ENCODE measurements at regions not wholly inside any gene's neighbourhood (a gene's known extent, or its start where the extent isn't known, plus 50 kb on each side); places are given as distances from the start of the nearest gene placed in this dataset.

DNA sequence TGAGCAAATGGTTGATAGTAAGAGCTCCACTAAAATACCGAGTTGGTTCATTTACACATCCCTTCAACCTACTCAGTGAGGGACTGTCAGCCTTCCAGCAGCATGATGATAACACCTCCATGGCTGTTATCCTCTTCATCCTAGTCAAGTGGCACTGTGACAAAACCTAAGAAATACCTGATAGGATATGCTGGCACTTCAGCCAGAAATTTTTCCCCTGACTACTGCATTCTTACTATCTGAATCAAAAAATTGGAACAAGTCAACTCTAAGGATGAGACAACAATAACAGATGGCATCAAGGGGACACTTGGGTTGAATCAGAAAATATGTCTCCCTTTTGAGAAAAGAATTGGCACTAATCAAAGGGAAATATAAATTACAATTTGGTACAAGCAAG, 193.9 kb downstream of the KCTD12 start:
- ChIA-PET POLR2A (no interaction called here), CTCF (interaction anchor here (1.2 kb wide), 2 partner anchors 14 to 36 kb away, joined by 3 read pairs; no protein-coding TSS in a partner anchor)
- Histone ChIP-seq H3K27me3 (ENCODE audit: insufficient read depth) (no peaks in the 10 kb centered on the region), H3K9me2 (no peaks in the 10 kb centered on the region), H3K27ac (ENCODE audit: low read depth in 2 of 2, low read length in 1 of 2) (no peak overlapping the region), H3K4me3 (ENCODE audit: low read depth in 2 of 2, low read length in 1 of 2) (no peak overlapping the region), H3K9me3 (no peaks in the 10 kb centered on the region), H3K4me1 (ENCODE audit: control insufficient read depth in 1 of 2, insufficient read depth in 2 of 2, low read depth in 1 of 2, low read length in 1 of 2) (peaks cover 0 to 3% of the 10 kb centered on the region in 2 experiments; a peak in 2 of 4 replicates), H2AFZ (ENCODE audit: low read depth) (no peak overlapping the region), H3K36me3 (replicated peaks in 1 of 2; ENCODE audit: control insufficient read depth in 1 of 2, insufficient read depth in 2 of 2, low read length in 1 of 2) (no peaks in the 10 kb centered on the region), H3K4me2 (no peak overlapping the region), H3F3A (replicated peaks; ENCODE audit: insufficient read depth) (no peaks in the 10 kb centered on the region), H4K20me1 (ENCODE audit: insufficient read depth) (no peaks in the 10 kb centered on the region), H3K9ac (no peak overlapping the region), H3K79me2 (ENCODE audit: insufficient read depth) (no peaks in the 10 kb centered on the region)
- WGBS (ENCODE audit: low lambda C conversion rate) = 54% methylated on average over 1 of the region's 1 CpG
- TF ChIP-seq EZH2phosphoT487 (IDR thresholded peaks at IDR 0.05; ENCODE audit: borderline replicate concordance, low read depth) = no peak
- no peak for TF ChIP-seq SMC3 (IDR thresholded peaks at IDR 0.05; ENCODE audit: low read depth, low read length)
- TF ChIP-seq, protein P1, sequence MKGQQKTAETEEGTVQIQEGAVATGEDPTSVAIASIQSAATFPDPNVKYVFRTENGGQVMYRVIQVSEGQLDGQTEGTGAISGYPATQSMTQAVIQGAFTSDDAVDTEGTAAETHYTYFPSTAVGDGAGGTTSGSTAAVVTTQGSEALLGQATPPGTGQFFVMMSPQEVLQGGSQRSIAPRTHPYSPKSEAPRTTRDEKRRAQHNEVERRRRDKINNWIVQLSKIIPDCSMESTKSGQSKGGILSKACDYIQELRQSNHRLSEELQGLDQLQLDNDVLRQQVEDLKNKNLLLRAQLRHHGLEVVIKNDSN (IDR thresholded peaks at IDR 0.05; ENCODE audit: borderline replicate concordance, low read depth) = no peak
- TF ChIP-seq ELF1 (IDR thresholded peaks at IDR 0.05) = no peak
- no peak for TF ChIP-seq MEF2A (IDR thresholded peaks at IDR 0.05; ENCODE audit: borderline replicate concordance, low read depth)
- TF ChIP-seq FOXJ3 (CRISPR knock-in tag; IDR thresholded peaks at IDR 0.05) = no peak
- no peak for TF ChIP-seq RAD21 (IDR thresholded peaks at IDR 0.05; ENCODE audit: low read length)
- no peak for TF ChIP-seq JUND (IDR thresholded peaks at IDR 0.05)
- no peak for TF ChIP-seq TCF12 (IDR thresholded peaks at IDR 0.05)
- no peak for TF ChIP-seq NRF1 (IDR thresholded peaks at IDR 0.05; ENCODE audit: low read depth, low read length)
- TF ChIP-seq, protein P2, sequence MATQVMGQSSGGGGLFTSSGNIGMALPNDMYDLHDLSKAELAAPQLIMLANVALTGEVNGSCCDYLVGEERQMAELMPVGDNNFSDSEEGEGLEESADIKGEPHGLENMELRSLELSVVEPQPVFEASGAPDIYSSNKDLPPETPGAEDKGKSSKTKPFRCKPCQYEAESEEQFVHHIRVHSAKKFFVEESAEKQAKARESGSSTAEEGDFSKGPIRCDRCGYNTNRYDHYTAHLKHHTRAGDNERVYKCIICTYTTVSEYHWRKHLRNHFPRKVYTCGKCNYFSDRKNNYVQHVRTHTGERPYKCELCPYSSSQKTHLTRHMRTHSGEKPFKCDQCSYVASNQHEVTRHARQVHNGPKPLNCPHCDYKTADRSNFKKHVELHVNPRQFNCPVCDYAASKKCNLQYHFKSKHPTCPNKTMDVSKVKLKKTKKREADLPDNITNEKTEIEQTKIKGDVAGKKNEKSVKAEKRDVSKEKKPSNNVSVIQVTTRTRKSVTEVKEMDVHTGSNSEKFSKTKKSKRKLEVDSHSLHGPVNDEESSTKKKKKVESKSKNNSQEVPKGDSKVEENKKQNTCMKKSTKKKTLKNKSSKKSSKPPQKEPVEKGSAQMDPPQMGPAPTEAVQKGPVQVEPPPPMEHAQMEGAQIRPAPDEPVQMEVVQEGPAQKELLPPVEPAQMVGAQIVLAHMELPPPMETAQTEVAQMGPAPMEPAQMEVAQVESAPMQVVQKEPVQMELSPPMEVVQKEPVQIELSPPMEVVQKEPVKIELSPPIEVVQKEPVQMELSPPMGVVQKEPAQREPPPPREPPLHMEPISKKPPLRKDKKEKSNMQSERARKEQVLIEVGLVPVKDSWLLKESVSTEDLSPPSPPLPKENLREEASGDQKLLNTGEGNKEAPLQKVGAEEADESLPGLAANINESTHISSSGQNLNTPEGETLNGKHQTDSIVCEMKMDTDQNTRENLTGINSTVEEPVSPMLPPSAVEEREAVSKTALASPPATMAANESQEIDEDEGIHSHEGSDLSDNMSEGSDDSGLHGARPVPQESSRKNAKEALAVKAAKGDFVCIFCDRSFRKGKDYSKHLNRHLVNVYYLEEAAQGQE (IDR thresholded peaks at IDR 0.05; ENCODE audit: low read depth, low read length) = no peak
- no peak for TF ChIP-seq GABPA (IDR thresholded peaks at IDR 0.05; ENCODE audit: low read depth)
- TF ChIP-seq POLR2AphosphoS5 (IDR thresholded peaks at IDR 0.05; ENCODE audit: low read depth, low read length) = no peak
- TF ChIP-seq RXRA (IDR thresholded peaks at IDR 0.05; ENCODE audit: borderline replicate concordance, low read depth) = no peak
- no peak for TF ChIP-seq FOSL2 (IDR thresholded peaks at IDR 0.05; ENCODE audit: borderline replicate concordance, low read depth)
- TF ChIP-seq FOXM1 (IDR thresholded peaks at IDR 0.05; ENCODE audit: low read depth) = no peak
- TF ChIP-seq, protein P3, sequence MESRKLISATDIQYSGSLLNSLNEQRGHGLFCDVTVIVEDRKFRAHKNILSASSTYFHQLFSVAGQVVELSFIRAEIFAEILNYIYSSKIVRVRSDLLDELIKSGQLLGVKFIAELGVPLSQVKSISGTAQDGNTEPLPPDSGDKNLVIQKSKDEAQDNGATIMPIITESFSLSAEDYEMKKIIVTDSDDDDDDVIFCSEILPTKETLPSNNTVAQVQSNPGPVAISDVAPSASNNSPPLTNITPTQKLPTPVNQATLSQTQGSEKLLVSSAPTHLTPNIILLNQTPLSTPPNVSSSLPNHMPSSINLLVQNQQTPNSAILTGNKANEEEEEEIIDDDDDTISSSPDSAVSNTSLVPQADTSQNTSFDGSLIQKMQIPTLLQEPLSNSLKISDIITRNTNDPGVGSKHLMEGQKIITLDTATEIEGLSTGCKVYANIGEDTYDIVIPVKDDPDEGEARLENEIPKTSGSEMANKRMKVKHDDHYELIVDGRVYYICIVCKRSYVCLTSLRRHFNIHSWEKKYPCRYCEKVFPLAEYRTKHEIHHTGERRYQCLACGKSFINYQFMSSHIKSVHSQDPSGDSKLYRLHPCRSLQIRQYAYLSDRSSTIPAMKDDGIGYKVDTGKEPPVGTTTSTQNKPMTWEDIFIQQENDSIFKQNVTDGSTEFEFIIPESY (IDR thresholded peaks at IDR 0.05; ENCODE audit: borderline replicate concordance, low read depth) = no peak
- no peak for TF ChIP-seq CHD2 (IDR thresholded peaks at IDR 0.05; ENCODE audit: low read length, partially characterized antibody)
- TF ChIP-seq EP300 (IDR thresholded peaks at IDR 0.05; ENCODE audit: borderline replicate concordance in 1 of 2, low read depth in 1 of 2, low read length in 1 of 2) = no peak
- no peak for DNase-seq
